Lower leg skin (tissue), 4 donors: ENCODE measurements at regions not wholly inside any gene's neighbourhood (a gene's known extent, or its start where the extent isn't known, plus 50 kb on each side); places are given as distances from the start of the nearest gene placed in this dataset.

Experiments
- DNase-seq, 2 donors: peaks; one replicate each; pipeline ENCODE4 v3.0.0-alpha.2; 2019; ENCODE audit warnings: low spot score in 2 of 2
- H3K4me3 ChIP-seq: fragments of 200-600 bp; sonication (generic); 2 replicates; pipeline ENCODE4 v1.5.1; 2017; ENCODE audit warnings: mild to moderate bottlenecking, low read depth; ENCODE audit not compliant: poor library complexity, severe bottlenecking
- CTCF ChIP-seq, 3 donors: fragments of 450-650 bp; IDR thresholded peaks; one replicate each; pipeline ENCODE4 v1.5.1; 2016; ENCODE audit warnings: antibody characterized with exemption in 3 of 3, mild to moderate bottlenecking in 3 of 3, moderate library complexity in 2 of 3
- POLR2A ChIP-seq, 2 donors: fragments of 450-650 bp; IDR thresholded peaks; one replicate each; pipeline ENCODE4 v1.6.1; 2016 to 2017; ENCODE audit warnings: antibody characterized with exemption in 2 of 2, mild to moderate bottlenecking in 1 of 2, moderate library complexity in 1 of 2
- WGBS, 2 donors: methylation state at CpG; one replicate each; pipeline ENCODE4 v1.1.5; 2018; 5-methylcytosine and 5-hydroxymethylcytosine counted together
- intact Hi-C: fragments of 100-400 bp; cut with DNase I; formaldehyde crosslinking; loops from one replicate; pipeline ENCODE4 v1.15.0; 2023; ENCODE audit warnings: low total_unique reads

DNA sequence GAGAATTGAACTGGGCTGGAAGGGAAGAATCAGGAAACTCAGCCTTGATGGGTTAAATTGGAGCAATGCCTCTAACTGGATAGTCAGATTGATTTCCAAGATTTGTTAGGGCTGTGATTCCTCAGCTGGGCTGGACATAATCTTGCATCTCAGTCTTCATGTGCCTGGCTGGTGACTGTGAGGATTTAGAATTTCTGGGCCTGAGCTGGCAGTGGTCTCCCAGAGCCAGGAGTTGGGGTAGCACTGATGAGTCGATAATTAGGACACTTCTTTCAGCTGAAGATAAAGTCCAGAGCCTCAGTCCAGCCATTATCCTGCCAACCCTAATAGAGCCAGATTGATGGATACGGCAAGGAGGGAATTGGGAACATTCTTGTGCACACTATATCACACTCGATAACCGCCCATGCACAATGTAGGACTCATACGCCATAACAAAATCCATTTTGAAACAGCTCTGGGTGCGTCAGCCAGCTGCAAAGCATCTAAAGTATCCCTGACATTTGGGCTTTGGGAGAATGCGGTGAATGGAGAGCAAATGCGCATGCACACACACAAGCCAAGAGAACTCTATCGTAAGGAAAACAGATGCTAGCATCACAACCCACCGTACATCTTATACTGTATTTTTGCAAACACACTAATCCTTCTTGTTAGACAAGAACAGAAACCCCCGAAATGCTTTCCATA lies 405.1 kb upstream of the KLF4 start:
- no peak for DNase-seq
- no peak overlapping the region for H3K4me3 ChIP-seq
- intact Hi-C loops: no loop called here
- no peak for TF ChIP-seq CTCF (IDR thresholded peaks at IDR 0.05)
- TF ChIP-seq POLR2A (IDR thresholded peaks at IDR 0.05): no peak
- 75 to 89% methylated on average over 11 of the region's 11 CpGs for WGBS, 2 donors

DNA sequence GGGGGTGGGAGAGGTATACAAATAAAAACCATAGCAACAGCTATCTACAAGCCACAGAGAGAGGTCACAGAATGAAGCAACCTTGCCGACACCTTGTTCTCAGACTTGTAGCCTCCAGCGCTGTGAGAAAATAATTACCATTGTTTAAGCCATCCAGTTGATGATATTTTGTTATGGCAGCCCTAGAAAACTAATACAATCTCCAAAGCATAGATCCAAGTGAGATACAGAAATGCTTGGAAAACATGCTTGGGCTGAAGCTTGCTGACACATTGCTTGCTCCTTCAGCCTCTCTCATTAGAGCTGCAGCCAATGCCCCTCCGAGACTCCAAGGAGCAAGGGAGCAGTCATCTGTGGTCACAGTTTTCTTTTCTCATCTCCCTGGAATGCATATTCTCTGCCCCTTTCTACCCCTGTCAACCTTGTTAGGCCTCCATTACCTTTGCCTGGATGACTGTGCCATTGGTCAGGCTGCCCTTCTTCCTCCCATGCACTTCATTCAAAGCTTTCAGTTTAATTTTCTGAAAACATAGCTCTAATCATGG lies 401.4 kb upstream of the KLF4 start:
- TF ChIP-seq POLR2A (IDR thresholded peaks at IDR 0.05) (no peak), CTCF (IDR thresholded peaks at IDR 0.05) (no peak)
- no peak overlapping the region for H3K4me3 ChIP-seq
- intact Hi-C loops: no loop called here
- 89 to 93% methylated on average over 3 of the region's 3 CpGs for WGBS, 2 donors
- DNase-seq: no peak

GRCh38 chr9:107888773-107889227 lies 399.2 kb upstream of the KLF4 start:
- H3K4me3 ChIP-seq: no peak overlapping the region
- WGBS, 2 donors: 62 to 75% methylated on average over 2 of the region's 2 CpGs
- no peak for DNase-seq
- TF ChIP-seq POLR2A (IDR thresholded peaks at IDR 0.05) (no peak), CTCF (IDR thresholded peaks at IDR 0.05) (no peak)
- intact Hi-C loops: no loop called here

GRCh38 chr9:107886826-107887225 lies 397.3 kb upstream of the KLF4 start:
- TF ChIP-seq POLR2A (IDR thresholded peaks at IDR 0.05): no peak
- no peak for TF ChIP-seq CTCF (IDR thresholded peaks at IDR 0.05)
- DNase-seq: no peak
- intact Hi-C loops: no loop called here
- H3K4me3 ChIP-seq: no peak overlapping the region

DNA sequence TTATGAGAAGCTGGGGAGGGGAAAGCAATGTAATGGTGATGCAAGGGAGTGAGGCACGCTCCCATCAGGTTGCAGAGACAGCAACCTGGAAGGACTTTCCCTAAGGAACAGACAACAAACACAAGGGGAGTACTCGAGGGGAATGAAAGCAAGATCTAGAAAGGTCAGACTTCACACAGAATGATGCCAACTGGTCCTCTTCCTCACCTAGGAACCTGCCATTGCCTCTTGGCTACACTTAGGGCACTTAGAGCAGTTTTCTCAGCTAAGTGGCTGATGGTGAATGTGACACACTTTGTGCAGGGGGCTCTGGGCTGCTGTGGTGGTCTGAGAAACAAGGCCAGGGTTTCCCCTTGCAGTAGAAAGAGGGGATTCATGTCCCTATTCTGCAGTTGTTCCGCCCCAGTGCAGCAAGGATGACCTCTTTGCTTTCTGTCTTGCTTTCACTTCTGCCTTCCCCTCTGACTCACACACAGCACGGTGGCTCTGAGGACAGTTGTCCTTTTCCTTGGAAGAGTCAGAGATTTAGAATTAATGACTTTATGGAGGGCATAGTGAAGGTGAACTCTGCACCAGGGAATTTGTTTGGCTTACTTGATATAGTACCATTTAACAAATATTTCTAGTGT lies 394.0 kb upstream of the KLF4 start:
- intact Hi-C loops: no loop called here
- no peak overlapping the region for H3K4me3 ChIP-seq
- 72 to 83% methylated on average over 4 of the region's 4 CpGs for WGBS, 2 donors
- TF ChIP-seq POLR2A (IDR thresholded peaks at IDR 0.05): no peak
- TF ChIP-seq CTCF (IDR thresholded peaks at IDR 0.05): no peak
- no peak for DNase-seq
